Smooth muscle cell (in vitro differentiated cells): ENCODE measurements at regions not wholly inside any gene's neighbourhood (a gene's known extent, or its start where the extent isn't known, plus 50 kb on each side); places are given as distances from the start of the nearest gene placed in this dataset.

ENCODE experiments used
- DNase-seq: peaks from one replicate; lab custom pipeline; 2025; ENCODE audit not compliant: unreplicated experiment; lab: John Stamatoyannopoulos, UW
- H2AFZ ChIP-seq: fragments of 200-600 bp; sonication (generic); 2 replicates; pipeline ENCODE4 v1.6.0; 2016; ENCODE audit warnings: antibody characterized with exemption, low read depth, mild to moderate bottlenecking
- H3F3A ChIP-seq: fragments of 200-600 bp; sonication (generic); 2 replicates; pipeline ENCODE4 v1.6.0; 2017; ENCODE audit warnings: antibody characterized with exemption, low read depth
- H3K27ac ChIP-seq: fragments of 200-600 bp; sonication (generic); 2 replicates; pipeline ENCODE4 v1.5.1; 2016; ENCODE audit warnings: low read depth, mild to moderate bottlenecking
- H3K27me3 ChIP-seq: fragments of 200-600 bp; sonication (generic); 2 replicates; pipeline ENCODE4 v1.6.1; 2016; ENCODE audit warnings: low read depth, mild to moderate bottlenecking
- H3K36me3 ChIP-seq: fragments of 200-600 bp; sonication (generic); 2 replicates; pipeline ENCODE4 v1.5.1; 2016; ENCODE audit warnings: low read depth
- H3K4me1 ChIP-seq: fragments of 200-600 bp; sonication (generic); 2 replicates; pipeline ENCODE4 v1.5.1; 2016; ENCODE audit warnings: low read depth
- H3K4me2 ChIP-seq: fragments of 200-600 bp; sonication (generic); 2 replicates; pipeline ENCODE4 v1.6.0; 2016; ENCODE audit warnings: mild to moderate bottlenecking
- H3K4me3 ChIP-seq: fragments of 200-600 bp; sonication (generic); 2 replicates; pipeline ENCODE4 v1.5.1; 2016; ENCODE audit warnings: mild to moderate bottlenecking
- H3K79me2 ChIP-seq: fragments of 200-600 bp; sonication (generic); 2 replicates; pipeline ENCODE4 v1.6.0; 2016; ENCODE audit warnings: low read depth, mild to moderate bottlenecking
- H3K9ac ChIP-seq: fragments of 200-600 bp; sonication (generic); 2 replicates; pipeline ENCODE4 v1.6.0; 2016; ENCODE audit warnings: low read depth
- H3K9me3 ChIP-seq: fragments of 200-600 bp; sonication (generic); replicated peaks from 2 replicates; pipeline ENCODE4 v1.5.1; 2016; ENCODE audit warnings: low read depth
- H4K20me1 ChIP-seq: fragments of 200-600 bp; sonication (generic); 2 replicates; pipeline ENCODE4 v1.6.0; 2016; ENCODE audit warnings: low read depth
- CTCF ChIP-seq: fragments of 200-600 bp; sonication (generic); IDR thresholded peaks from 2 replicates; pipeline ENCODE4 v1.5.1; 2017; ENCODE audit warnings: borderline replicate concordance, mild to moderate bottlenecking, antibody characterized with exemption; ENCODE audit not compliant: insufficient read depth, poor library complexity, severe bottlenecking
- WGBS: methylation state at CpG from one replicate; pipeline ENCODE4 v1.1.7; 2016; ENCODE audit warnings: low lambda C conversion rate; 5-methylcytosine and 5-hydroxymethylcytosine counted together

GRCh38 chr4:67371615-67372014 lies 173.7 kb downstream of the CENPC start:
- no peaks in the 10 kb centered on the region for H3F3A ChIP-seq
- no peak overlapping the region for H3K27ac ChIP-seq
- no peaks in the 10 kb centered on the region for H3K9me3 ChIP-seq
- no peak for TF ChIP-seq CTCF
- H3K79me2 ChIP-seq = no peaks in the 10 kb centered on the region
- H3K27me3 ChIP-seq = no peaks in the 10 kb centered on the region
- no peaks in the 10 kb centered on the region for H3K36me3 ChIP-seq
- H4K20me1 ChIP-seq = no peaks in the 10 kb centered on the region
- H2AFZ ChIP-seq = no peak overlapping the region
- no peak for DNase-seq
- no peak overlapping the region for H3K4me2 ChIP-seq
- 78% methylated on average over 2 of the region's 2 CpGs for WGBS
- H3K4me1 ChIP-seq = no peaks in the 10 kb centered on the region
- no peak overlapping the region for H3K4me3 ChIP-seq
- no peak overlapping the region for H3K9ac ChIP-seq

DNA sequence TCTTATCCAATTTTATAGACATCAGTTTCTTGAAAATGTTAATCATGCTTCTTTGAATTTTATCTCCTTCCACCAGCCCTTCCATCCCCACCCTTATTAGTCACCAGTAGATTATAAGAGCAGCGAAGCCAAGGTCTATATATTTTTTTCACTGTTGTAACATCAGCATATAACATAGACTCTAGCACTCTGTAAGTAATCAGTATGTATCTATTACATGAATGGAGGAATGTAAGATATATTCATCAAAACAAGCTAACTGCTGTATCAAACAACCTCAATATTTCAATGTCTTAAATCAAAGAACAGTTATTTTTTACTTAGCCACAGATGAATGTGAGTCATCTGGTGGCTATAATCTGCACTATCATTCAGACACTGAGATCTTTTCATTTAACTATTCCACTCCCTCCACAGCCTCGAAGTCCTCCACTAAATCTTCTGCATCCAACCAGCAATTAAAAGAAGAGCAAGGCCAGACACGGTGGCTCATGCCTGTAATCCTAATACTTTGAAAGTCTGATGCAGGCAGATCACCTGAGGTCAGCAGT lies 178.9 kb downstream of the CENPC start:
- Histone ChIP-seq H3F3A (no peaks in the 10 kb centered on the region), H4K20me1 (no peaks in the 10 kb centered on the region), H2AFZ (no peak overlapping the region), H3K27ac (peak overlapping the region; percentile 18), H3K9me3 (no peaks in the 10 kb centered on the region), H3K27me3 (no peaks in the 10 kb centered on the region), H3K4me2 (peak overlapping the region; percentile 16), H3K9ac (no peak overlapping the region), H3K36me3 (no peaks in the 10 kb centered on the region), H3K79me2 (no peaks in the 10 kb centered on the region), H3K4me3 (no peak overlapping the region), H3K4me1 (no peaks in the 10 kb centered on the region)
- WGBS = 8% methylated on average over 3 of the region's 3 CpGs
- DNase-seq = no peak
- TF ChIP-seq CTCF = no peak

DNA sequence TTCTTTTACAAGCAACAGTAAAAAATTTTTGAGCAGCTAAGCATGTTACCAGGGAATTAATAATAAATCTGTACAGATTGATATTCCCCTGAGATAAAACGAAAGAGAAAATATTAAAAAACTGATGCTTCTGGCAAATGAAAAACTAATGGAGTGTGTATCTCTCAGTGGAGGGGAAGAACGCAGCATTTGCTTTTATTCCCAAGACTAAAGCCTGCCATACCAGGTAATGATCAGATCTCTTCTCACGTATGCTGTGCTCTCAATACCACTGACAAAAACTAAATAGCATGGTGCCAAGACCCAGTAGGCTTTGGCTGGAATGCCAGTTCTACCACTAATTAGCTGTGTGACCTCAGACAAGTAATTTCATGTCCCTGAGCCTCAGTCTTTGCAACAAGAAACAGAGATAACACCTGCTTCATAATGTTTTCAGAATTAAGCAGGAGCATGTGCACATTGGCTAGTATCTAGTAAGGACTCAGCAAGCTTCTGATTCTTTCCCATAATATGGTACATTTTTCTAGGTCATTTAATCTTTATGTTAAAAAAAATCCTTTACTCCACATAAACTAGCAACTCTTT lies 179.6 kb downstream of the CENPC start:
- Histone ChIP-seq H3K9me3 (no peaks in the 10 kb centered on the region), H3F3A (no peaks in the 10 kb centered on the region), H3K4me3 (no peak overlapping the region), H3K27me3 (no peaks in the 10 kb centered on the region), H3K36me3 (no peaks in the 10 kb centered on the region), H4K20me1 (no peaks in the 10 kb centered on the region), H3K79me2 (no peaks in the 10 kb centered on the region), H3K4me1 (no peaks in the 10 kb centered on the region), H3K27ac (peak overlapping the region; percentile 18), H2AFZ (no peak overlapping the region), H3K4me2 (peak overlapping the region; percentile 16), H3K9ac (no peak overlapping the region)
- 78% methylated on average over 3 of the region's 3 CpGs for WGBS
- no peak for TF ChIP-seq CTCF
- DNase-seq = no peak

DNA sequence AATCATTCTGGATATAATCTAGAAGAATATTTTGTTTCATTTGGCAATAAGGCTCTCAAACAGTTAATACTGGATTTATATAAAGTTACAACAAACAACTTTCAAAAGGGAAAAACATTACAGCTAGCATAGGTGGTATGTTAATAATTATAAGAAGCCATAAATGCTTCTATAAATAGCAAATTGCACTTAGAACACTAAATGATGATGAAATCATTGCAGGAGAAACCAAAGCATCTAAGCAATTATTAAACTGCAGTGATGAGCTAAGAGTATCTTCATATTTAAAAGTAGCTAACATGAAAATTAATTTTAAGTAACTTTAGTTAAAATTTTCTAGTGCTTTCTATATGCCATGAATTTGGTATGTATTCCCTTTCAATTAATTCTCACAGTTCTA lies 189.5 kb downstream of the CENPC start:
- no peak overlapping the region for H2AFZ ChIP-seq
- no peaks in the 10 kb centered on the region for H3K36me3 ChIP-seq
- no peak overlapping the region for H3K4me2 ChIP-seq
- DNase-seq = no peak
- no peak overlapping the region for H3K9ac ChIP-seq
- no peak overlapping the region for H3K4me3 ChIP-seq
- TF ChIP-seq CTCF = no peak
- no peaks in the 10 kb centered on the region for H3K4me1 ChIP-seq
- no peaks in the 10 kb centered on the region for H3F3A ChIP-seq
- no peaks in the 10 kb centered on the region for H4K20me1 ChIP-seq
- no peaks in the 10 kb centered on the region for H3K79me2 ChIP-seq
- H3K27me3 ChIP-seq = no peaks in the 10 kb centered on the region
- no peaks in the 10 kb centered on the region for H3K9me3 ChIP-seq
- H3K27ac ChIP-seq = no peak overlapping the region
